Dedifferentiated amniotic fluid mesenchymal stem cell (primary cell): ENCODE measurements at regions not wholly inside any gene's neighbourhood (a gene's known extent, or its start where the extent isn't known, plus 50 kb on each side); places are given as distances from the start of the nearest gene placed in this dataset.
"Not testable (repeated sequence)": the region's sequence is repeated elsewhere in the genome, so short reads cannot be mapped to it uniquely, and the experiment has no call there.

Experiments used
- DNase-seq: peaks from one replicate; pipeline ENCODE4 v3.0.0-alpha.2; 2016; ENCODE audit errors: extremely low spot score

DNA sequence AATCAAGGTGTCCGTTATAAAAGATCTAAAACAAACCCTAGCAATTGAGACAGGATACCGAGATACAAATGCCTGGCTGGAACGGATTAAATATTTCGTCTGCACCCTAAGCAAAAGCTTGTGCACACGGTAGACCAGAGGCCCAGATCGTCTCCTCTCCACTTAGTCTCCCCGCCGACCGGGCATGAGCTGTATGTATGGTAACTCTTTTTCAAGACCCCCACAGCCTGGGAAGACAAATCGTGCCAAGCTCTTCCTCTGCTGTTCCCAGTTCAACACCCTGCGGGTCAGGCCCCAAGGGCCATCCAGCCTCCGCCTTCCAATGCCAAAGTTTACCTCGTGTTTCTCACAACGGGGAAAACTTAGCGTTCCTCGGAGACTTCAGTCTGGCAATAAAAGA, 285.7 kb upstream of the GALNT17 start:
- no peak for DNase-seq

DNA sequence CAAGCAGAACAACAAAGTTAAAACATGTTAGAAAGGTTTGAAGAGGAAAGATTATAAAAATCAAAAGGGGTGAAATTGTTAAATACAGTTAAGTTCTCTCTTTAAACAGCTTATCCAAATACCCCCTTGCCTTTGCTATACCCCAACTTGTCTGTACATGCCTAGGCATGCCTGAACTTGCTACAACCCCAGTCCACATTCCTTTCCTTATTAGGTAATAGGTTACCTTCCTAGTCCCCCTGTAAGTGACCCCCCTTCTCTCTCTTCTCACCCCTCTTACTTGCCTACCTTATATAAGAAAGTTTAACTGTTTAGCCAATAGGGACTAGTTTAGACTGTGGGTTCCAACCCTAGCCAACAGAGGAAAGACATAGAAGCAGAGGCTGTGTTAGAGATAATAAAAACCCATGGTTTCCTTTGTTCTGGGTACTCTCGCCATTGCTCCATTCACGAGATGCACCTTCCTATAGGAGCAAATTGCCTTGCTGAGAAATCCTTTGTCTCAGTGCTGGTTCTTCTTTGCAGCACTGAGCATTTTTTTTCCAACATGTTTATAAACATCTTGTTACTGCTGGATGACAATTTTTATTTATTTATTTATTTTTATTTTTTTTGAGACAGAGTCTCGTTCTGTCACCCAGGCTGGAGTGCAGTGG, 282.2 kb upstream of the GALNT17 start:
- no peak for DNase-seq

GRCh38 chr7:70855373-70855772, 276.6 kb upstream of the GALNT17 start:
- no peak for DNase-seq

DNA sequence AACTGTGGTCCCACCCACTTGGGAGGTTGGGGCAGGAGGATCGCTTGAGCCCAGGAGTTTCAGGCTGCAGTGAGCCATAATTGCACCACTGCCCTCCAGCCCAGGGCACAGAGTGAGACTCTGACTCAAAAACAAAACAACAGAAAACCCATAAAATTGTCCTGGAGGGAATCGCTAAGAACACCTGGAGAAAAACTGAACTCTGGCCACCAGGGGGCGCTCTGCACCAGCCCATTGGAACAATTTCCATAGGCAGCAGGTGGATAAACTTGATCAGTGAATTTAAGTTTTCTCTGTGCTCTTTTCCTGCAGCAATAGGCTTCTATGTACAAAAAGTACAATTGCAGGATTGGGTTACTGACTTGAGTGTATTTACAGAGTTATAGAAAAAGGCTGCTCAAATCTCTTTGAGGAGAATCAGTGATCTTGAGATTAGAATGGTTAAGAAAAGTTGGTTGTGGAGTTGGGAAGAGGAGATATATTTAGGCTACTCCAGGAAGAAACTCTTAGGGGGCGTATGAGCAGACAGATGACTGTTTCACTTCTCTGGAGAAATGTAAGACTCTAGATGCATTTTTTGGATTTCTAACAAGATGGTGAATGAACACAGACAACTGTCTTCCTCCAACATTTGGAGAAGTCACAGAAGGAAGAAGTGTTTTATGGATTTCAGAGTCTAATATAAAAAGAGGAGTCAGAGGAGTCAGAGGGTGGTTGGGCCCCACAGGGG, 274.9 kb upstream of the GALNT17 start:
- peak; percentile 50 for DNase-seq

DNA sequence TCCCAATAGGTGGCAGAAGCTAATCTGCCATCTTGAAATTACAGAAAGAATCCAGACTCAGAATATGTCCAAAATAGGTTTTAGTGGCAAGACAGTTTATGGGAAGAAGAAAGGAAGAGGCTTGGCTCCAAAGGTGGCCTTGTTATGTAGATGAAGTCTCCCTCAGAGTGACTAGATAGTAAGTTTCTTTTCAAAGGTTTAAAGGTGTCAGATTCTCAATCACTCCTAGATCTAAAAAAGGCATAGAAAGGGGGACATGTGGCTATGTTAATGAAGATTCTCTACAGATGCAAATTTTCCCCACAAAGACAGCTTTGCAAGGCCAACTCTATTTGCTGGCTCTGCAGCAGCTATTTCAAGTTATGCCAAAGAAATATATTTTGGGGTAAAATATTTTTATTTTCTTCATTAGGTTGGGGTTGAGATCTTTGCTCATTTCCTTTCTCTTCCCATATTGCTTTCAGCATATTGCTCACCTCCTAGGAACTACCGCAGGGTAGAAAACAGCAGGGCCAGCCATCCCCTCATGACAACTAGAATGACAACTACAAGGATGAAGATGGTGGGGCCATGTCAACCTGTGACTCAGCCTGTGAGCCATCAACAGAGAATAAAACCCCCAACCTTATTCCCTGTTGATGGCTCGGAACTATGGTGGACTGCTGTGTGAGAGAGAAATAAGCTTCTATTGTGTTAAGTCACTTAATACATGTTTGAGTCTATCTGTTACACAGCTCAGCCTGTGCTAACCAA, 274.0 kb upstream of the GALNT17 start:
- no peak for DNase-seq

- DNase-seq = no peak
Measured at GRCh38 chr7:70867513-70867912, 264.4 kb upstream of the GALNT17 start.

GRCh38 chr7:70870349-70870748, 261.6 kb upstream of the GALNT17 start:
- no peak for DNase-seq

DNA sequence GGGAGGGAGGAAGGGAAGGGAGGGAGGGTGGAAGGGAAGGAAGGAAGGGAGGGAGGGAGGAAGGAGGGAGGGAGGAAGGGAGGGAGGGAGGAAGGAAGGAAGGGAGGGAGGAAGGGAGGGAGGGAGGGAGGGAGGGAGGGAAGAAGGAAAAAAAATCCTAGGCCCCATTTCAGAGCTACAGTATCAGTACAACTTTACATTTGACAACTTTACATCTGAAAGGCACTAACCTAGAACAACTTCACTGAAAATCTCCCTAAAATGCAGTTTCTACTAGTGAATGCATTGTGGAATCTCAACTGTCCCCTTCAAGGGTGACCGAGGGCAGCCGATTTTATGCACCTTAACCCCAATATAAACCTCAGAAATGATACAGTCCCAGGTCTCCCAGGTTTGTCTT, 259.8 kb upstream of the GALNT17 start:
- no peak for DNase-seq

DNA sequence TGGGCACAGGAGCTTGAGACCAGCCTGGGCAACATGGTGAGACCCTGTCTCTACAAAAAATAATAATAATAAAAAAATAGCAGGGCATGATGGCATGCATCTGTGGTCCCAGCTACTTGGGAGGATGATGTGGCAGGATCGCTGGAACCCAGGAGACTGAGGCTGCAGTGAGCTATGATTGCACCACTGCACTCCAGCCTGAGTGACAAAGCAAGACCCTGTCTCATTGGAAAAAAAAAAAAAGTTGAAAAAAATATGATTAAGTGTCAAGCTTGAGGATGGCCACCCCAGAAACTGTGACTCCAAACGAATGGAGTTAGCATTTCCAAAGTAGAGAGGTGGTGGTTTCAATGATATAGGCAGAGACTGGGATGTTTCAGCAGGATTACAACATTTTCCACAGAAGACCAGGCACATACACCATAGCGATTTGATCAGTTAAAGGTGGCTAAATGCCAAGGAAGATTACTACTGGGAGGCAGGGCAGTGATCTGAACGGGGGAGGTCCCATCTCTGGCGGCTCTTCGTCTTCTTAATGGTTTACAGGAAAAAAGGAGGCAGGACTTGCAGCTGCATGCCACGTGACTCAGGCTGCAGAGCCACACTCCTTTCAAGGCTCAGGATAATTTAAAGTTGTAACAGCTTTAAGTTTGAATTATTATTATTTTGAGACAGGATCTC, 250.6 kb upstream of the GALNT17 start:
- no peak for DNase-seq

DNA sequence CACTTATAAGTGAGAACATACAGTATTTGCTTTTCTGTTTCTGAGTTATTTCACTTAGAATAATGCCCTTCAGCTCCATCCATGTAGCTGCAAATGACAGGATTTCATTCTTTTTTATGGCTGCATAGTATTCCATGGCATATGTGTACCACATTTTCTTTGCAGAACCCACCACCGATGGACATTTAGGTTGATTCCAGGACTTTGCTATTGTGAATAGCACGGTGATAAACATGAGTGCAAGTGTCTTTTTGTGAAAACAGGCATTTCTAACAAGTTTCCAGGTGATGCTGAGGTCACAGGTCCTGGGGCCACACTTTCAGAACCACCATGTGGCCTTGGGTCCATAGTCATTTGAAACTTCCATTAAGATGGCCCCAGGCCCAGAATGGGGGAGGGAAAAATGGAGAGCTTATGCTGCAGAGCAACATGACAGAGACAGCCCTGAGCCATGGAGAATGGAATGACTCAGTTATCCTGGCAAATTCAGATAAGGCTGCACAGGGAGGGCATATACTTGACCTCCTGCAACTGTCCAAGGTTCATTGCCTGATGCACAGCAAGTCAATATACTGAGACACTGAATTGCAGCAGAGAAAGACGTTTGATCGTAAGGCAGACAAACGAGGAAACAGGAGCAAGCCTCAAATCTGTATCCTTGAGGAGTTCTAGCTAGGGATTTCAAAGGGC, 248.0 kb upstream of the GALNT17 start:
- no peak for DNase-seq

DNA sequence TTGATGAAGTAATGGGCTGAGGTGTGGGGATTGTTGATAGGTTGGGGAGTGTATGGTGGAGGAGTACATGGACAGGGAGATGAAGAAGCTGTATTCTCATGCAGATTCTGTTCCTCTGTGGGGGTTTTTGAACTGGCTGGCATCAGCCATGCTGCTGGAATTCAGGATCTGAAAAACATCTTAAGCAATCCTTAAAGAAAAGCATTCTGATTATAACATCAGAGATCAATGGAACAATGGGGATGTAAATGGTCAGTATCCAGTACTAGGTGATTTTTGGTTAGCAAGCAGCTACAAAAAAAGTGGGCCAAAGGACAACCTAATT, 247.5 kb upstream of the GALNT17 start:
- no peak for DNase-seq

- DNase-seq = no peak
Measured at GRCh38 chr7:70884809-70885208, 247.1 kb upstream of the GALNT17 start.

GRCh38 chr7:70886547-70886946, 245.4 kb upstream of the GALNT17 start:
- no peak for DNase-seq

DNA sequence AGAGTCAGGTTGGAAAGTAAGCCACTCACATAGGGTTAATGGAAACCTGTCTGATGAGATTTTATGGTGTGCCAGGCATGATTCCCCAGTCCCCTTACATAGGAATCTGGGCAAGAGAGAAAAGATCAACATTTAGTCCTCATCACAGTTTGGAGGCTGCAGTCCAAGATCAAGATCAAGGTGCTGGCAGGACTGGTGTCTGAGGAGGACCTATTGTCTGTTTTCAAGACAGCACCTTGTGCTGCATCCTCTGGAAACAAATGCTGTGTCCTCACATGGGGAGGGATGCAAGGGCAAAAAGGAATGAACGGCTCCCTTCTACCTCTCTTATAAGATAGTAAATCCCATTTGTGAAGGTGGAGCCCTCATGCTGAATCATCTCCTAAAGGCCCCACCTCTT, 244.8 kb upstream of the GALNT17 start:
- DNase-seq = no peak

DNA sequence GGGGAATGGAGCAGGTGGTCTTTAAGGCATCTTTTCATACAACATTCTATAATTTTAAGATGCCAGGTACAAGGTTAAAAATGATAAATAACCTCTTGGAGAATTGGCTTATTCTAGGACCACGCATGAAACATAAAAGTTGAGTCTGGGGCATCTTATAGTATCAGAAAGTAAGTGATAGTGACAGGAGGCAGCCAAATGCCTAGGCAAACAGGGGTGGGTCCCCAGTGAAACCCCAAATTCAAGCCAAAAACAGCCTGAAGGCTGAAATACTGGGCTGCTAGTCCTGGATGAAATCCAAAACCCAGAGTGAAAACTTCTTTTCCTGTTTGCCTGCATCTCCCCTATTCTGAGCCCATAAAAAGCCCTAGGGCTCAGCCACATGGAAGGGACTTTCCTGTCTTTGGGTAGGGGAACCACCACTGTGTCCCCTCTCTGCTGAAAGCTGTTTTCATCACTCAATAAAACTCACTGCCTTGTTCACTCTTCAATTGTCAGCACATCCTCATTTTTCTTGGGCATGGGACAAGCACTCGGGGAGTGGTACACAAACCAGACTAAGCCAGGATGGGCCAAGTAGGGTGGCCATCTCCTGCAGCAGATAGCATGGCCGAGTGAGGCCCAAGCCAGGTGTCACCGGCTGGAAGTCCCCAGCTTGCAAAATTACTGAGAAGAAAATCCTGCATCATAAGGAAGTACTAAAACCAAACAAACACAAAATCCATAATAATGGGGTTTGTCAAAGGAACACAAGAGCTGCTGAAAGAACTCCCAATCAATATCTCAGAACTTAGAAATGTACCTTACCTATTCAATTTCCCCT, 241.6 kb upstream of the GALNT17 start:
- DNase-seq = no peak

GRCh38 chr7:70893422-70893821, 238.5 kb upstream of the GALNT17 start:
- DNase-seq = no peak

- DNase-seq = no peak
Measured at GRCh38 chr7:70893971-70894715, 237.8 kb upstream of the GALNT17 start.

DNA sequence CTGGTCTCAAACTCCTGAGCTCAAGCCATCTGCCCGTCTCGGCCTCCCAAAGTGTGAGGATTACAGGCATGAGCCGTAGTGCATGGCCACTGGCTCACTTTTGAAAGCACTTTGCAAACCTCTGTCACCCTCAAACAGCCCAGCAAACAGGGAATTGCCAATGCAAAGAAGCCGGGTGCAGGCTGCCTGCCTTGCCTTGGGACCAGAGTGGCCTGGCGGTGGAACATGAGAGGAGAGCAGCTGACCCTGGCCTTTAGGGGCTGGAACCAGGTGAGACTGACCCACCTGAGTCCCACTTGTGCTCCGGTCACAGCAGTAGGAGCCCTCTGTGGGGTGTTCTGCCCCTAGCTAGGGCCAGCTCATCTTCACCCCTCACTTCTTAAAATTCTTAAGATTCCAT, 237.1 kb upstream of the GALNT17 start:
- no peak for DNase-seq

GRCh38 chr7:70895337-70896200, 236.4 kb upstream of the GALNT17 start:
- DNase-seq = not testable (repeated sequence)
